ENCODE measurements at regions not wholly inside any gene's neighbourhood (a gene's known extent, or its start where the extent isn't known, plus 50 kb on each side); places are given as distances from the start of the nearest gene placed in this dataset.

DNA sequence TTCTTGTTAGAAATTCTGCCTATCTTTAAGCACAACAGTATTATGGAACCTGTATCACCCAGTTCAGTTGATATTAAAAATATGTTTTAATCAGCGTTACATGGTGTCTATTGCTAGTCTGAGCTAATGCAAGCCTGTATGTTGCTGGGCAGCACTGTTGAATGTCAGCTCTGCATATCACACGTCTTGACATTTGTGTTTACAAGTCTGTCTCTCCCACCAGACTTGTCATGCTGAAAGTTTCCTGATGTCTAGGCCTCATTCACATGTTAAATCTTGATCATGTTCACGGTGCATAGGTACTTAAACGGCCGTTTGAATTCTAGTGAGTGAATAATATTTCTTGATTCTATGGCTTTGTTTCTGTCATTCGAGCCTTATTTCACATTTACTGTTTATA is 385.0 kb downstream of the SOCS6 start:
- TF ChIP-seq, protein P1, sequence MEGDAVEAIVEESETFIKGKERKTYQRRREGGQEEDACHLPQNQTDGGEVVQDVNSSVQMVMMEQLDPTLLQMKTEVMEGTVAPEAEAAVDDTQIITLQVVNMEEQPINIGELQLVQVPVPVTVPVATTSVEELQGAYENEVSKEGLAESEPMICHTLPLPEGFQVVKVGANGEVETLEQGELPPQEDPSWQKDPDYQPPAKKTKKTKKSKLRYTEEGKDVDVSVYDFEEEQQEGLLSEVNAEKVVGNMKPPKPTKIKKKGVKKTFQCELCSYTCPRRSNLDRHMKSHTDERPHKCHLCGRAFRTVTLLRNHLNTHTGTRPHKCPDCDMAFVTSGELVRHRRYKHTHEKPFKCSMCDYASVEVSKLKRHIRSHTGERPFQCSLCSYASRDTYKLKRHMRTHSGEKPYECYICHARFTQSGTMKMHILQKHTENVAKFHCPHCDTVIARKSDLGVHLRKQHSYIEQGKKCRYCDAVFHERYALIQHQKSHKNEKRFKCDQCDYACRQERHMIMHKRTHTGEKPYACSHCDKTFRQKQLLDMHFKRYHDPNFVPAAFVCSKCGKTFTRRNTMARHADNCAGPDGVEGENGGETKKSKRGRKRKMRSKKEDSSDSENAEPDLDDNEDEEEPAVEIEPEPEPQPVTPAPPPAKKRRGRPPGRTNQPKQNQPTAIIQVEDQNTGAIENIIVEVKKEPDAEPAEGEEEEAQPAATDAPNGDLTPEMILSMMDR (IDR thresholded peaks at IDR 0.05; ENCODE audit: borderline replicate concordance, extremely low read depth, low read length, poor library complexity, severe bottlenecking): no peak
- TF ChIP-seq EZH2 (IDR thresholded peaks at IDR 0.05; ENCODE audit: borderline replicate concordance, low read depth, low read length, severe bottlenecking): no peak
